ENCODE measurements at regions not wholly inside any gene's neighbourhood (a gene's known extent, or its start where the extent isn't known, plus 50 kb on each side); places are given as distances from the start of the nearest gene placed in this dataset.

- Histone ChIP-seq H3K27ac (ENCODE audit: low read depth, low read length) (no peak overlapping the region), H3K4me1 (ENCODE audit: control insufficient read depth, low read length) (no peaks in the 10 kb centered on the region), H3K4me3 (ENCODE audit: low read length) (no peak overlapping the region), H4K20me1 (ENCODE audit: control insufficient read depth, insufficient read depth, low read depth, low read length) (no peaks in the 10 kb centered on the region), H3K79me2 (ENCODE audit: control insufficient read depth, low read length) (no peaks in the 10 kb centered on the region), H3K9me3 (ENCODE audit: control insufficient read depth, insufficient read depth, low read length) (no peaks in the 10 kb centered on the region), H3K27me3 (ENCODE audit: control insufficient read depth, low read length) (no peaks in the 10 kb centered on the region), H3K9me2 (replicated peaks; ENCODE audit: control insufficient read depth, low read length) (no peaks in the 10 kb centered on the region), H3K4me2 (ENCODE audit: low read length) (no peak overlapping the region), H3F3A (ENCODE audit: control insufficient read depth, insufficient read depth) (no peaks in the 10 kb centered on the region), H3K36me3 (ENCODE audit: control insufficient read depth, low read length) (no peaks in the 10 kb centered on the region)
- TF ChIP-seq CTCF (IDR thresholded peaks at IDR 0.05; ENCODE audit: low read depth, low read length, poor library complexity, severe bottlenecking): no peak
These were observed 578.5 kb downstream of the TBC1D22A start for GRCh38 chr22:47340851-47341436.

DNA sequence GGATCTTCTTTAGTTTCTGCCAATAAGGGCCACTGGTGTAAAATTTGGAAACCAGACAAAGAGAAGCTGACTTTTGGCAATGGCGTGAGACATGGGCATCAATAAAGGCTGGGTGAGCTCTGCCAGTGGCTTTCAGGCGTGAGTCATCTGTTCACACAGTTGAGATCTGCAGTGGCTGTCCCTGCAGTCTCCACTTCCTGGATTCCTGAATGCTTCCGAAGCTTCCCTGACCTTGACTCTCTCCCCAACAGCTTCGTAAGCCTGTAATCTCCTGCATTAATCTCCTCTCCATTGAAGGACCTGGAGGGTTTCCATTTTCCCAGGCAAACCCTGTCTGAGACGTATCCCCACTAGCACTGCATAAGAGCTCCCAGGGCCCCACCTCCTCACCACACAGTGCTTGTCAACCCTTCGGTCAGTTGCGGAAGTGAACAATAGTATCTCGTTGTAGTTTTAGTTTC is 574.7 kb downstream of the TBC1D22A start:
- Histone ChIP-seq H3K9me2 (replicated peaks; ENCODE audit: control insufficient read depth, low read length) (no peaks in the 10 kb centered on the region), H4K20me1 (ENCODE audit: control insufficient read depth, insufficient read depth, low read depth, low read length) (no peaks in the 10 kb centered on the region), H3K27ac (ENCODE audit: low read depth, low read length) (no peak overlapping the region), H3K36me3 (ENCODE audit: control insufficient read depth, low read length) (no peaks in the 10 kb centered on the region), H3K9me3 (ENCODE audit: control insufficient read depth, insufficient read depth, low read length) (no peaks in the 10 kb centered on the region), H3K79me2 (ENCODE audit: control insufficient read depth, low read length) (no peaks in the 10 kb centered on the region), H3K27me3 (ENCODE audit: control insufficient read depth, low read length) (no peaks in the 10 kb centered on the region), H3K4me1 (ENCODE audit: control insufficient read depth, low read length) (no peaks in the 10 kb centered on the region), H3F3A (ENCODE audit: control insufficient read depth, insufficient read depth) (no peaks in the 10 kb centered on the region), H3K4me2 (ENCODE audit: low read length) (no peak overlapping the region), H3K4me3 (ENCODE audit: low read length) (no peak overlapping the region)
- no peak for TF ChIP-seq EZH2phosphoT487 (IDR thresholded peaks at IDR 0.05; ENCODE audit: borderline replicate concordance, low read length)
- no peak for TF ChIP-seq CTCF (IDR thresholded peaks at IDR 0.05; ENCODE audit: low read depth, low read length, poor library complexity, severe bottlenecking)

DNA sequence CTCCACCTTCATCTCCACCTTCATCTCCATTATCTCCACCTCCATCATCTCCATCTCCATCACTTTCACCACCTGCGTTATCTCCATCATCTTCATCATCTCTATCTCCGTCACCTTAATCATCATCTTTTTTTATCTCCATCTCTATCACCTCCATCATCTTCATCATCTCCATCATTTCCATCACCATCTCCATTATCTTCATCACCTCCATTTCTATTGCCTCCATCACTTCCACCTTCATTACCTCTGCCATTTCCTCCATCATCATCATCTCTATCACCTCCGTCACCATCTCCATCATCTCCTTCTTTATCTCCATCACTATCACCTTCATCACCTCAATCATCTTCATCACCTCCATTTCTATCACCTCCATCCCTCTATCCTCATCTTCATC is 573.5 kb downstream of the TBC1D22A start:
- Histone ChIP-seq H4K20me1 (ENCODE audit: control insufficient read depth, insufficient read depth, low read depth, low read length) (no peaks in the 10 kb centered on the region), H3K27ac (ENCODE audit: low read depth, low read length) (no peak overlapping the region), H3K79me2 (ENCODE audit: control insufficient read depth, low read length) (no peaks in the 10 kb centered on the region), H3K36me3 (ENCODE audit: control insufficient read depth, low read length) (no peaks in the 10 kb centered on the region), H3F3A (ENCODE audit: control insufficient read depth, insufficient read depth) (no peaks in the 10 kb centered on the region), H3K4me3 (ENCODE audit: low read length) (no peak overlapping the region), H3K9me3 (ENCODE audit: control insufficient read depth, insufficient read depth, low read length) (no peaks in the 10 kb centered on the region), H3K9me2 (replicated peaks; ENCODE audit: control insufficient read depth, low read length) (no peaks in the 10 kb centered on the region), H3K27me3 (ENCODE audit: control insufficient read depth, low read length) (no peaks in the 10 kb centered on the region), H3K4me2 (ENCODE audit: low read length) (no peak overlapping the region), H3K4me1 (ENCODE audit: control insufficient read depth, low read length) (no peaks in the 10 kb centered on the region)
- TF ChIP-seq CTCF (IDR thresholded peaks at IDR 0.05; ENCODE audit: low read depth, low read length, poor library complexity, severe bottlenecking): no peak
- no peak for TF ChIP-seq EZH2phosphoT487 (IDR thresholded peaks at IDR 0.05; ENCODE audit: borderline replicate concordance, low read length)
